ENCODE measurements at regions not wholly inside any gene's neighbourhood (a gene's known extent, or its start where the extent isn't known, plus 50 kb on each side); places are given as distances from the start of the nearest gene placed in this dataset.
"Not testable (repeated sequence)": the region's sequence is repeated elsewhere in the genome, so short reads cannot be mapped to it uniquely, and the experiment has no call there.

DNA sequence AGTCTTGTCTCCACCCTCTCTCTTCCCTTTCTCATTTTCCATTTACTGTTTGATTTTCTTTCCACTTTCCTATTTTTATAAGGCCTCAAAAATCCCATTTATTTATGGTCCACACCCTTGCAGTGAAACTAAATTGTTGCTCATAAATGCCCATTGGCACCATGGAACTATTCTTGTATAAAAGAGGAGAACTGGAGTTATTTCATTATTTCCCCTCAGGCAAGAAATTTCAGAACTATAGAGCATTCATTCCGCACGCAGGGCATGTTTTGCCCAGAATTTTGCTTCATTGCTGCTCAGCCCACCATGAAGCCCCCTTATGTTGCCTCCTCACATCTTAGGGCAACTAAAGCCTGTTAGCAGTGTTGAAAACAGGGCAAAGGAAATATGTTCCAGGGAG lies 113.7 kb upstream of the MMADHC start:
- Histone ChIP-seq H3K9me3 (no peaks in the 10 kb centered on the region), H3K4me1 (no peaks in the 10 kb centered on the region), H3K27ac (no peak overlapping the region), H3K36me3 (no peaks in the 10 kb centered on the region), H3K4me3 (no peak overlapping the region), H3K27me3 (no peaks in the 10 kb centered on the region)
- WGBS, result 85% methylated on average over 2 of the region's 2 CpGs
- TF ChIP-seq EP300 (IDR thresholded peaks at IDR 0.05) (no peak), POLR2A (IDR thresholded peaks at IDR 0.05) (no peak), CTCF (IDR thresholded peaks at IDR 0.05) (no peak), POLR2AphosphoS5 (IDR thresholded peaks at IDR 0.05) (no peak)
- no peak for DNase-seq (ENCODE audit: low spot score in 2 of 2)

GRCh38 chr2:149692961-149693396 lies 105.4 kb upstream of the MMADHC start:
- TF ChIP-seq CTCF (IDR thresholded peaks at IDR 0.05), result no peak
- TF ChIP-seq POLR2A (IDR thresholded peaks at IDR 0.05), result no peak
- TF ChIP-seq EP300 (IDR thresholded peaks at IDR 0.05), result no peak
- no peak for TF ChIP-seq POLR2AphosphoS5 (IDR thresholded peaks at IDR 0.05)
- no peak overlapping the region for H3K4me3 ChIP-seq
- no peaks in the 10 kb centered on the region for H3K27me3 ChIP-seq
- no peak for DNase-seq (ENCODE audit: low spot score in 2 of 2)
- H3K9me3 ChIP-seq, result no peaks in the 10 kb centered on the region
- whole genome bisulfite sequencing, result 91% methylated on average over 3 of the region's 3 CpGs
- H3K36me3 ChIP-seq, result no peaks in the 10 kb centered on the region
- H3K27ac ChIP-seq, result no peak overlapping the region
- no peaks in the 10 kb centered on the region for H3K4me1 ChIP-seq

DNA sequence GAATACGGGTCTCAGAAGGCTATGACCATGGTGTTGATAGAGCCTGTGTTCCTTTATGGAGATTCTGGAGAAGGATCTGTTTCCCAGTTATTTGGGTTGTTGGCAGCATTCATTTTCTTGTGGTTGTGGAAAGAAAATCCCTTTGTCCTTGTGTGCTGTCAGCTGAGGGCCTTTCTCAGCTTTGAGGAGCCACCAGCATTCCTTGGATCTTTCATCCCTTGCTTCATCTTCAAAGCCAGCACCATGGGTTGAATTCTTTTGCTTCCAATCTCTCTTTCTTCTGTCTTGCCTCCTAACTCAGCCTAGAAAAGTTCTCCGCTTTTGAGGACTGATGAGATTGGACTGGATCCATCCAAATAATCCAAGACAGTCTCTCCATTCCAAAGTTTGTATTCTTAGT lies 103.2 kb upstream of the MMADHC start:
- Histone ChIP-seq H3K4me1 (no peaks in the 10 kb centered on the region), H3K9me3 (no peaks in the 10 kb centered on the region), H3K27ac (no peak overlapping the region), H3K4me3 (no peak overlapping the region), H3K36me3 (no peaks in the 10 kb centered on the region), H3K27me3 (no peaks in the 10 kb centered on the region)
- TF ChIP-seq POLR2A (IDR thresholded peaks at IDR 0.05), result no peak
- TF ChIP-seq POLR2AphosphoS5 (IDR thresholded peaks at IDR 0.05), result no peak
- DNase-seq (ENCODE audit: low spot score in 2 of 2), result no peak
- 78% methylated on average over 2 of the region's 2 CpGs for WGBS

GRCh38 chr2:149687052-149687427 lies 99.5 kb upstream of the MMADHC start:
- H3K36me3 ChIP-seq, result no peaks in the 10 kb centered on the region
- H3K27me3 ChIP-seq, result no peaks in the 10 kb centered on the region
- no peaks in the 10 kb centered on the region for H3K4me1 ChIP-seq
- H3K27ac ChIP-seq, result no peak overlapping the region
- no peak for TF ChIP-seq POLR2A (IDR thresholded peaks at IDR 0.05)
- no peak for TF ChIP-seq CTCF (IDR thresholded peaks at IDR 0.05)
- no peak for TF ChIP-seq EP300 (IDR thresholded peaks at IDR 0.05)
- TF ChIP-seq POLR2AphosphoS5 (IDR thresholded peaks at IDR 0.05), result no peak
- H3K9me3 ChIP-seq, result no peaks in the 10 kb centered on the region
- 63% methylated on average over 2 of the region's 2 CpGs for WGBS
- no peak for DNase-seq (ENCODE audit: low spot score in 2 of 2)
- H3K4me3 ChIP-seq, result no peak overlapping the region

DNA sequence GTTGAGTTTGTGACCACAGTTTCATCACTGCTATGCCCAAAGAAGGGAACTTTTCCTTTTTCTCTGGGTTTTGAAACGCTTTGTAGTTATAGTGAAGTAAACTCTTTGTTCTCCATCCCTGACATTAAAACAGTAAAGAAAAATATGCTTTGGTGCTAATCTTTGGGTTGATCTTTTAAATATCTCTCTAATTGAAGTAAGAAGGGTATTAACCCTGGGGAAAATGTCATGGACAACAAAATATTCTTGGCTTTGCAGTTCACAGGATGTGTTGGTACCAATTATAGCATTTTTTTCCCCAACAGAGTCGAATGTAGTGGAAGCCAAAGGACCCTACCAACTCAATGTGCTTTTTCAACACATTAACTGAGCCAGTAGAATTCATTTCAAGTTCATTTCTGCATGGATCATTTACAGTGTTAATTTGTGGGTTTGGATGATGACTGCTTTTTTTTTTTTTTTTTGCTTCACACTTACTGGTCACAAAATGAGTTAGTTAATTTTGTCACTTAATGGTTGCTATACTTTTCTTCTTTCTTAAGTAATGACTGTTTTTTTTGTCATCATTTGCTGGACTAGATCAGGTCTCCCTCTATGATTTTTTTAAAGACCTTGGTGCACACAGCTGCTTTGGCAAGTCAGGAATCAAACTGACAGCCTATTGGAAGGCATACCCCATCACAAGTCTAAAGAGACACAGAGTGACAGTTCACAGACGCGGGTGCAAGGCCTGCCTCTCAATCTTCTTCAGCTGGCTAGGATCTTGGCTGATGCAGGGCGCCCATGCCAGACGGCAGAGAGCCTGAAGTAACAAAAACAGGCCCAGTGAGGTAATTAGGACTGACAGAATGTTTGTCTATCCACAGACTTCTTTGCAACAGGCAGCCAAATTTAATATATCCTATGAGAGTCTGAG lies 98.8 kb upstream of the MMADHC start:
- TF ChIP-seq EP300 (IDR thresholded peaks at IDR 0.05), result no peak
- TF ChIP-seq CTCF (IDR thresholded peaks at IDR 0.05), result no peak
- TF ChIP-seq POLR2A (IDR thresholded peaks at IDR 0.05), result no peak
- TF ChIP-seq POLR2AphosphoS5 (IDR thresholded peaks at IDR 0.05), result no peak
- Histone ChIP-seq H3K36me3 (no peaks in the 10 kb centered on the region), H3K4me1 (no peaks in the 10 kb centered on the region), H3K4me3 (no peak overlapping the region), H3K27me3 (no peaks in the 10 kb centered on the region), H3K9me3 (no peaks in the 10 kb centered on the region), H3K27ac (no peak overlapping the region)
- DNase-seq (ENCODE audit: low spot score in 2 of 2), result no peak
- WGBS, result 56% methylated on average over 6 of the region's 6 CpGs

DNA sequence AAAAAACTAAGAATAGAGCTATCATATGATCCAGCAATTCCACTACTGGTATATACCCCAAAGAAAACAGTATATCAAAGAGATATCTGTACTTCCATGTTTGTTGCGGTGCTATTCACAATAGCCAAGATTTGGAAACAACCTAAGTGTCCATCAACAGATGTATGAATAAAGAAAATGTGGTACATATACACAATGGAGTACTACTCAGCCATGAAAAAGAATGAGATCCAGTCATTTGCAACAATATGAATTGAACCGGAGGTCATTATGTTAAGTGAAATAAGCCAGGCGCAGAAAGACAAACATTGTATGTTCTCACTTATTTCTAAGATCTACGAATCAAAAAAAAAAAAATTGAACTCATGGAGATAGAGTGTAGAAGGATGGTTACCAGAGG lies 97.8 kb upstream of the MMADHC start:
- not testable (repeated sequence) for DNase-seq (ENCODE audit: low spot score in 2 of 2); H3K27me3 ChIP-seq; H3K27ac ChIP-seq; H3K4me1 ChIP-seq; H3K36me3 ChIP-seq; H3K4me3 ChIP-seq; H3K9me3 ChIP-seq
- 85% methylated on average over 4 of the region's 4 CpGs for WGBS

All from suprapubic skin (tissue), 4 donors.